Inflammatory macrophage treated with lipopolysaccharide for 1 hour (primary cell): ENCODE measurements at regions not wholly inside any gene's neighbourhood (a gene's known extent, or its start where the extent isn't known, plus 50 kb on each side); places are given as distances from the start of the nearest gene placed in this dataset.
"Not testable (repeated sequence)": the region's sequence is repeated elsewhere in the genome, so short reads cannot be mapped to it uniquely, and the experiment has no call there.

Experiments used
- DNase-seq, 2 donors: peaks; one replicate each; pipeline ENCODE4 v3.0.0-alpha.2; 2020 to 2022

DNA sequence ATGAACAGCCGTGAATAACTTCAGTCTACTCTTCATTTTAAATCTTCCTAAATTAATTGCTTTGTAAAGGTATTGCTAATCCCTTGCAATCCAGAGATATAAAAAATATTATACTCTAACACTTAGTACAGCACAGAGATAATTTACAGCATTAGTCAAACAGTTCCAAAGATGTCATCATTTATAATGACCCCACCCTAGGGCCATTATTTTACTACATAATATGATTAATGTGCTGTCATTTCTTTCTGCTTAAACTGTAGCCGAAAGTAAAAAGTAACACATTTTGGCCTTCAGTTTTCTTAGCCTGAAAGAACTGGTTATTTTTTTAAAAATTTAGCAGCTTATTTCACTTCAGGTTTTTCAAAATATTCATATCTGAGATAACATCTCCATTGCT, 256.3 kb upstream of the RFC3 start:
- no peak for DNase-seq

DNA sequence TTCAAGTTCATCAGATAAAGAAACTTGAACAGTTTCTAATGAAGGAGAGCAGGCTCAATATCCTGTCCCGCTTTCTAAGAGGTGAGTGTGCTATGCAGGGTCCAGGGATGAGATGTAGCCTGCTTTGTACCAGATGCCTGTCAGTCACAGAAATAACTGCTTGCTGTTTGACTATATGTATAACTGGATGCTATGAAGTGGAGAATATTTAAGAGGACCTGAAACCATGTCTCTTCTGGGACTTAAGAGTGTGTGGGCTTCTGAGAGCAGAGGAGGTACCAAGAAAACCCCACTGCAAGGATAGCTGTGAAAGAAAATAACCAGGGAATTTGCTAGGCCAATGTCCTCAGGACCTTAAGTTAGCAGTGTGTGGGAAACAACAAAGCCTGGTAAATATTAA, 246.3 kb upstream of the RFC3 start:
- DNase-seq = no peak

DNA sequence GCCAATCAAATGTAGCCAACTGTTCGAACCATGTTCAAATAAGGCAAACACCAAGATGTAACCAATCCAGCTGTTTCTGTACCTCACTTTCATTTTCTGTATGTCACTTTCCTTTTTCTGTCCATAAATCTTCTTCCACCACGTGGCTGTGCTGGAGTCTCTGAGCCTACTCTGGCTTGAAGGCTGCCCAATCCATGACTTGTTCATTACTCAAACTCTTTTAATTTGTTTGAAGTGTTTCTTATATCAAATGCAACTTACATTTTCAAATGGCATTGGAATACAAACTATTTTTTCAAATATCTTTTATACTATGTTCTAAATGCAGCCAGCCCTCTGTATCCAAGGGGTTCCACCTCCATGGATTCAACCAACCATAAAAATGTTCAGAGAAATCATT, 245.6 kb upstream of the RFC3 start:
- not testable (repeated sequence) for DNase-seq

DNA sequence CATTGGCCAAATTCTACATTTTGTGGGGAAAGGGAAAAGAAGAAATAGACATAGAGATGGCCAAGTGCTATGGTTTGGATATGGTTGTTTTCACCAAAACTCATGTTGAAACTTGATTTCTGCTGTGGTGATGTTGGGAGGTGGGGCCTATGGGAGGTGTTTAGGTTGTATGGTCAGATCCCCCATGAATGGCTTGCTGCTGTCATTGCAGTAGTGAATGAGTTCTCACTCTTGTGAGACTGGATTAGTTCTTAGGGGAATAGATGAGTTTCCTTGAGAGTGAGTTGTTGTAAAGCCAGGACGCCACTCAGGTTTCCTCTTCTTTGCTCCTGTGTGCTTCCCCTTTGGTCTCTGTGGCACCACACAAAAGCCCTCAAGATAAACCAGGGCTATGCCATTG, 242.6 kb upstream of the RFC3 start:
- DNase-seq = no peak

DNA sequence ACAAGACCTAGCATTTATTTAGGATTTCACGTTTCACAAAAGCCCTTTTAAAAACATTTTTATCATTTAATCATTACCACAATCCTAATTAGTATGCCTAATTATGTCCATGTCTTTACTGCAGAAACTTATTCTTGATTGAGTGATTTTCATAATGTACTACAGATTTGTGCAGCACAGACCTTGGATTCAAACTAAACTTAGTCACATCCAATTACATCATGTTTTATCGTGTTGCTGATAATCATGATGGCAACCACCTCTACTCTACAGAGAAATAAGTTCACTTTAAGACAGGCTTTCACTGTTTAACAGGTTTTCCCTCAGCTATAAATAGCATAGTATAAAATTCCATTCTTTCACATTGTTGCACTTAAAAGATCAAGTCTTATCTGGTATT, 240.9 kb upstream of the RFC3 start:
- no peak for DNase-seq

DNA sequence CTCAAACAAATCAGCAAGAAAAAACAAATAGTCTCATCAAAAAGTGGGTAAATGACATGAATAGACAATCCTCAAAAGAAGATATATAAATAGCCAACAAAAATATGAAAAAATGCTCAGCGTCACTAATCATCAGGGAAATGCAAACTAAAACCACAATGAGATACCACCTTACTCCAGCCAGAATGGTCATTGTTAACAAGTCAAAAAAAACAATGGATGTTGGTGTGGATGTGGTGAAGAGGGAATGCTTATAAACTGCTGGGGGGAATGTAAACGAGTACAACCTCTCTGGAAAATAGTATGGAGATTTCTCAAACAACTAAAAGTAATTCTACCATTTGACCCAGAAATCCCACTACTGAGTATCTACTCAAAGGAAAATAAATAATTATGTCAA, 239.2 kb upstream of the RFC3 start:
- no peak for DNase-seq

DNA sequence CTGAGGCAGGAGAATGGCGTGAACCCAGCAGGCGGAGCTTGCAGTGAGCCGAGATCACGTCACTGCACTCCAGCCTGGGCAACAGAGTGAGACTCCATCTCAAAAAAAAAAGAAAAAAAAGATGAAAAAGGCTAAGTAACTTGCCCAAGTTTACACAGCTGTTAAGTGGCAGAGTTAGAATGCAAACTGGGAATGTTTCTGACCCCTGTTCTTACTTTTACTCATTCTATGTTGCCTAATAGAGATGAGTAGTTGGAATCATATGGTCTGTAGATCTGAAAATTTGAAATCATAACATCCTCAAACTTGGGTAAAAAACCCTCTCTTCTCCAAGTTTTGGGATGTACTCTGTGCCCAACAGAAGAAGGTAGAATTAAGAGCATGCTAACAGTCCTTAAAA, 235.8 kb upstream of the RFC3 start:
- peak in 1 of 2 donors; percentile 16 for DNase-seq

DNA sequence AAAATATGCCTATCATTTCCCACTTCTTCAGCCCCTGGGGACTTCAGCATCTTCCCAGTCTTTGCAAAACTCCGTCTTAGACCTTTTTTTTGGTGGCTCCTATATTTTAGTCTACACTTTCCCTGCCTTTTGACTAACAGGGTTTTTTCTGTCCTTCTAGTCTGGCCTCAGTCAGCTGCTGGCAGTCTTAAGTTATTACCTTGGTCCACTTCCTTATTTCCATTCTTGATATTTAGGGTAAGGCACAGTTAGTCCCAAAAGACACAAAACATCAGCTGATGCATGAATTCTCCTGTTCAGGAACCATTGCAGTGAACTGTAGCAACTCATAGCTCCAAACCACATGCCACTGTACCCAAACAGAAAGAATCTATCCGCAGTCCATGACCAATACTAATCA, 234.6 kb upstream of the RFC3 start:
- DNase-seq = no peak

DNA sequence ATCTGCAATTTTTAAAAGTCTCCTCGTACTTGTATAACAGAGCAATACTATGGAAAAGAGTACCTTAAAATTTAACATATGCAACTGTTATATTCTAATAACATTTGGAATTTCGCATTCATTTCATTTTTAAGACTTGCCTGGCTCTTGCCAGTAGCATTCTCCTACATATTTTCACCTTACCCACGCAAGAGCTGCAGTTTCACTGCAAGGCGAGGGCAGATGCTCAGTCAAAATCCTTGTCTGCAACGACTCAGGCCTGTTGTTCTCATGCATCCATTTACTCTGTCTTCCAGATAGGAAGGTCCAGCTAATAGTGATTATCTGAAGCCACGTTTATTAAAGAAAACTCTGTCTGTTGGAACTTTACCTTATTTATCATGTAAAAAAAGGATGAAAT, 227.0 kb upstream of the RFC3 start:
- no peak for DNase-seq

DNA sequence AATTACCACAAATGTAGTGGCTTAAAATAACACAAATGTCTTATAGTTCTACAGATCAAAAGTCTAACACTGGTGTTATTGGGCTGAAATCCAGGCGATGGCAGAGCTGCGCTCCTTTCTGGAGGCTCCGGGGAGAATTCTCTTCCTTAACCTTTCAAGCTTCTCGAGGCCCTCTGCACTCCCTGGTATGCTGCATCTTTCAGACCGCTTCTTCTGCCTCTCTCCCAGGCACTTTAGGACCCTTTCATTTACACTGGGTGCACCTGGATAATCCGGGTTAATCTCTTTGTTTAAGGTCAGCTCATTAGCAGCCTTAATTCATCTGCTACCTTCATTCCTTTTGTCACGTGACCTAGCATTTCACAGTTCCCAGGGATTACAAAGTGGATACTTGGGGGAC, 211.3 kb upstream of the RFC3 start:
- DNase-seq = no peak

DNA sequence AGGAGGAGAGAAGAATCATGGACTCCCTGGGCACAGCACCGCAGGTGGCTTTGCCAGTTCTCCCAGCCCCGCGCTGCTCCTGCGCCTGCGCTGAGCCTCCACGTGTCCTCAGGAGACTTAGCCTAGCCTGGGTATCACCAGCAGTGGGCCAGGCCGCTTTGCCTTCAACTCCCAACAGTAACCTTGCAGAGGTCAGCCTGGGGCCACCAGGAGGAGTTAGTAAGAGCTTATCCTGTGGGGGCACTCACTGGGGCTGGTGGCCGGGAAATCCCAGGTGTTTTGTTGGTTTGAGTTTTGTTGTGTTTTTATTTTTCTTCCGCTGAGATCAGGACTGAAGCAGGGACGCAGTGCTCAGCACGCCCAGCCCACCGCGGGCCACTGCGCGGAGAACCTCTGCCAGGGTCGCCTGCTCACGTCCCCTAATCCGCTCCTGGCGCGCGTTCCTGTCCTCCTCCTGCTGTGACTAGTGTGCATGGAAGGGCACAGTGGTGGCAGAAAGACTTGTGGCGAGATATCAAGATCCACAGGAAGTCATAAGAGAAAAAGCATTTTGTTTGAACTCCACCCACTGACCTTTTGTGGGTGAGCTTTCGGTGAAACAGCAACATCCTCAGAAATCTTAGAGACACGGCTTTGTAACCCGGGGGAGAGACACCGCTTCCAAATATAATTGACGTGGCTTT, 207.4 kb upstream of the RFC3 start:
- no peak for DNase-seq

DNA sequence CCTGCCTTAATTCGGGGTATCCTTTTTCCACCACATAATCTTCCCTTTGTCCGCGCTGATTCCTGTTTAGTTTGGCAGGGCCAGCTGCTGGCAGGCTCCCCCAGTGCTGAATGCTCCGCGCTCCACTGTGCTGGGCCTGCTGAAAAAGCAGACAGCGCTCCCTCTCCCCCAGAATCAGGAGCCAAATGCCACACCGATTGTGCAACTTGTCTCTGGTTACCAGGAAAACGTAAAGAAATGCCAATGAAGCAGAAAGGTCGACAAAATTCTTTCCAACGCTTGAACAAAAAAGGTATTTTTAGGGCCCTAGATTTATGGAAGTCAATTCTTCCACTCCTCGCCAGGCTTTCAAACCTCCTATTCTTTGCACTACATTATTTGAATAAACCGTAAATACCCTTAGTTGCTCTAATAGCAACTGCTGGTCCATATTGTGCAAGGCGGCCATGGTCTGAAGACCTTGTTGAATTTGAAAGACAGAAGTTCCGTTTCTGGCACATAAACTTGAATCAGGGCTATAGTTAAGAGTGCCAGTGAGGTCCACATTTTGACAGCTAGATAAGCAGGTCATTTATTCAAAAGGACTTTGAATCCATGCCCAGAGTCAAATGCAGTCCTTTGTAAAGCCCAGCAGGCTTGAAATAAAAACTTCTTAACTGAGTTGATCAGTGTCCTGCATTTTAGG, 206.7 kb upstream of the RFC3 start:
- no peak for DNase-seq

DNA sequence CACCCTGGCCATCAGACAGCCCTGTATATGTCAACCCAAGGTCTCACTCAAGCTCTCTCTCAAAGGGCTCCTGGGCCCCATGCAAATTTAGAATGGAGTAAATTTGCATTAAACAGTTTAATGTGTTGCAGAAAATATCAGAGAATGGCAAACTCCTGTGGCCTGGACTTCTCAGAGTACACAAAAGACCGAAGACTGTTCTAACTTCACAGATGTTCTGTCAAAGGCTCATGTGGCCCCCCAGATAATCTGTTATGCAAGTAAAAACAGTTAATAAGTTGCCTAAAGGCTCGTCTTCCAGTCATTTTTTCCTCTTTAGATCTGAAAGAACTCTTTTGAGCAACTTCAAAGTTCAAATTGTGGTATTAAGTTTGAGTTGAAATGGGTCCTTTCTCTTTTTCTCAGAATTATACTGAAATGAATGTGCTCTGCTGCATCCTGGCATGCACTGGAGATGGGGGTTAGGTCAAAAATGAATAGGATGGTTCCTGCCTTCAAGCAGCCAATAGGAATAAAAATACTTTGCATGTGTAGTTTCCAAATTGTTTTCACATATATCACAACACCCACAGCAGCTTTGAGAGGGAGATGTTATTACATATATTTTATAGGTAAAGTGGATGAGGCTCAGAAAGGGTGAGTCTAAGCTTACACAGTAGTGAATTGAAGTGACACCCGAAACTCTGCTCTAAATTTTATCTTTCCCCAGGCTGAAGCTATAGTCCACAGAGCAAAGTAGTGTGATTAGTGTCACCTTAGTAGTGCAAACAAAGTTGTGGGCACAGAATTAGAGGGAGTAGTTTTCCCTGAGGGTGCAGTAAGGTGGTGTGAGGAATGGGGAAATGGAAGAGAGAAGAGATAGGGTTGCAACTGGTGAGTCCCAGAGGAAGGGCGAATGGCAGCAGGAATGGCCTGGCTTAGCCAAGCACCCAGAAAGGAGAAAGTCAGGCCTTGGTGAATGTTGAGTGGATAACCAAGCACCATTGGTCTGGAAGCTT, 205.0 kb upstream of the RFC3 start:
- no peak for DNase-seq

DNA sequence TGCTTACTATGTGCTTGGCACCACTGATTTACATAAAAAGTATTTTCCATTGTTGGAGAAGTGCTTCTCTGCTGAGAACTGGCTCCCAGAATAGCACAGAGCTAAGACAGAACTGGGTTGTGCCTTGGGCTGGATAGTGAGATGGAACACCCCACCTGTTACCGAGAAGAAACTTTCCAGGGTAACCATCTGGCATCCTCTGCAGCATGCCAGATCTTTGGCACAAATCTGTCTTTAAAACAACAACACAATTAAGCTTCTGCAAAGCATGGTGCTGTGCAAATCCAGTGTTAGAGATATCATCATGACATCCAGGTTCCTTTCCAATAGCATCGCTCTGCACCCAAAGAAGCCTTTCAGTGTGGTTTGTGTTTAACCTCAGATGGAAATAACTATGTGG, 202.5 kb upstream of the RFC3 start:
- DNase-seq = no peak

DNA sequence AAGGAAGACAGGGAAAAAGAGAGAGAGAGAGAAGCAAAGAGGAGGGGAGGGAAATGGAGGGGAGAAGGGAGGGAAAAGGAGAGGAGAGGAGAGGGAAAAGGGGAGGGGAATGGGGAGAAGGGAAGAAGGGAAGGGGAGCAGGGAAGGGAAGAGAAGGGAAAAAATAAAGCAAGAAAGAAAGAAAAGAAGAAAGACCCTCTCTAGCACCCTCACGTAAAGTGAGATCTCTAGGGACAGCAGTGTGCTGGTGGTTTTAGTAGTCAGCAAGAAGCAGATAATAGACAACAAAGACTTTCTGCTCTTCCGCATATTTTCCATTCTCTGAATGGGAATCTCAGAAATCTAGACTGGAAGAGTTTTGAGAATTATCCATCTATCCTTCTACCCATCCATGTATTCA, 201.8 kb upstream of the RFC3 start:
- no peak for DNase-seq

DNA sequence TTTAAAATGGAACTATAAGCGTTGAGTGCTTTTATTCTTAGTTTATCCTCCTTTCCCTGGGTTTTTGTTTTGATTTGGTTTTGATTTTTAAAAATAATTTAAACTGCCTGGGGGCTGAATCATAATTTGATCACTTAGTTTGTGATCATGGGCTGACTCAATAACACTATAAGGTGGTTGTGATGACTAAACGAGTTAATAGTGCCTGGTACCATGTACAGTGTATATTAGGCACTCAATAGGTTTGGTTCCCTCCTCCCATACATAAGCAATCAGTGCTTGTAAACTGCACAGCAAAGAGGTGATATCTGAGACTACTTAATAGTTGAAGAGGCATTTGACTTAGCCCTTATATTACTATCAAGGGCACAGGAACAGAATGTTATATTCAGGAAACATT, 200.9 kb upstream of the RFC3 start:
- DNase-seq = no peak

DNA sequence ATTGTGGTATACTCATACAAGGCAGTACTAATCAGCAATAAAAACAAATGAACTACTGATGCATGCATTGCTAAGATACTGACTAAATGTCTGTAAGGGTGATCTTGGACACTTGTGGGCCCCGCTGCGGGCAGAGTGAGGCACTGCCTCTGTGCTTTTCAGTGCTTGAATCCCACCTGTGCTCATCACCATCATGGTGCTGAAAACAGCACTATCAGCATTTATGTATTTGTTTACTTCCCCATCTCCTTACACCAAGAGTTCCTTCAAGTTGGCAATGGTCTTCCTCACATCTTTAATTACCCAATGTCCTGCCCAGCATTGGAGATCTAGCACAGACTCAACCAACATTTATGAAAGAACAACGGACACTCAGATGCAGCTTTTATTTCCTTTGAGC, 193.7 kb upstream of the RFC3 start:
- DNase-seq = no peak

DNA sequence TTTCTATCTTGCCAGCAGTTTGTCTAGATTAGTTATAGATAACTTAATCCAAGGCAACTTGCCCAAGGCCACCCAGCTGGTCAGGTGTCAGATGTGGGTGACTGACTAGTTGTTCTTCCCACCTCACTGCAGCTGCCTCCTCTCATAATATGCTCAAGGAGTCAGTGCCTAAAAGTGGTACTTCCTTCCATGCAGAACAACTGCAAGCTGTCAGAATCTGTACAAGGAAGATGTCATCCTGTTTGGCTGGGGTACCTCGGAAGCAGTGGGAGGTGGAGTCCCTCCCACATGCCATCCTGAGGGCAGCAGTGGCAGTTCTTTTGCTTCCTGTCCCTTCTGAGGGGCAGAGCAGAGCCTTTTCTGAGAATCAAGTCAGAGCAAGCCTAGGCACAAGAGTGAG, 193.2 kb upstream of the RFC3 start:
- no peak for DNase-seq

DNA sequence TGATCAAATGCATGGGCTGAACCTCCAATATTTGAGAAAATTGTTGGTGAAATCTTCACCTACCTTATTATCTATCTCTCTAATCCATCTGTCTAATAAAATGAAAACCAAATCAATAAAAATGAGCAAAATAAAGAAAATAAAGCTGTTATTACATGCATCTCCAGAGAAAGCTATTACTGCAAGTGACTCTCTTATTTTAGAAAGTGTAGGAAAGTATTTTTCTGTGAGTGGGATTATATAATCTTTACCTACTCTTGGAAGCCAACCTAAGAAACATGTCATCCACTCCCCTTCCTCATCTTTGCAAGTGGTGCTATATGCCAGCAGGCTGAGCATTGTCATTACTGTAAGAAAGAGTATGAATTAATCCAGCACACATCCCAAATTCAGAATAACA, 191.5 kb upstream of the RFC3 start:
- no peak for DNase-seq

DNA sequence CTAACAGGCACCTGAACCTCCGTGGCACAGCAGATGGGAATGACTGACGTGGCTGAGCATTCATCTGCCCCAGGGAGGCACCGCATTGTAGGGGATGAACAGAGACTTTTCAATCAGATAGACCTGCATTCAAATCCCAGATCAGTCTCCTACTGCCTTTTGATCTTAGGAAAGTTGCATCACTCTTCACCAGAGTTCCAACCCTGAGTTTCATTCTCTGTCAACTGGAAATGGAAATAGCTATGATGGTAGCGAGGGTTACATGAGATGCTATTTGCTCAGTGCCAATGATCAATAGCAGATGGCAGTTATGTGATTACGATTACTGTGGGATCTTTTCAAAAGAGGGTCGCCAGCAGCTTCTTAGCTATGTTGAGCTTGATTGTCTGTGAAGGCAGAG, 189.3 kb upstream of the RFC3 start:
- no peak for DNase-seq

DNA sequence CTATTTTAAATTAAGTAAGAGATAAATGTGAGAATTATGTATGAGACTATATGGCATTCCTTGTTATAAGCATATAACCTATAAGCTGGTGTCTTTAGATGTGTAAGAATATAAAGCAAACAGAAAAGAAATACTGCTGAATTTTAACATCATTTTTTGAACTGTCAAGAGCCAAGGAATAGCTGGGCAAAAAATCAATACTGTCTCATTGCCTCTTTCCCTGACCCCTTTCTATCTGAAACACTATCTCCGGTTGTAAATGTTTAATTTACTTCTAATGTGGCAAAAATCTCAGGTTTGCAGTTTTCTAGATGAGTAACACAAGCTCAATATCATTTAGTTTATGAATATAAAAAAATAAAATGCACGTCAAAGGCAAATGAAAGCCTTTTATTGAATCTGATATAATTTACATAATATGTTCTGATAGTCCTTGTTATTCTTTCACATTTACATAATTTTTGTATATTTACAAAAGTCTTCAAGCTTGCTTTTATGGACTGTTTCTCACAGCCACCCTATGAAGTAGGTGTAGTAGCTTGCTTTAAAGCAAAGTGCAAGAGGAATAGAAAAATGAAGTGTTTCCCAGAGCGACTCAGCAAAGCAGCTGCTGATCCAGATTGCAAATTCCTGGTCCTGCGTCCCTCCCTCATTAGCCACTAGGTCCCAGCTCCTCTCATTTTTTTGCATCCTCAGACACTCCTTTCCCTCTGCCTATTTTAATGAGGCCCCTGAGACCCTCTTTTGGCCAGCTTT, 188.2 kb upstream of the RFC3 start:
- no peak for DNase-seq

DNA sequence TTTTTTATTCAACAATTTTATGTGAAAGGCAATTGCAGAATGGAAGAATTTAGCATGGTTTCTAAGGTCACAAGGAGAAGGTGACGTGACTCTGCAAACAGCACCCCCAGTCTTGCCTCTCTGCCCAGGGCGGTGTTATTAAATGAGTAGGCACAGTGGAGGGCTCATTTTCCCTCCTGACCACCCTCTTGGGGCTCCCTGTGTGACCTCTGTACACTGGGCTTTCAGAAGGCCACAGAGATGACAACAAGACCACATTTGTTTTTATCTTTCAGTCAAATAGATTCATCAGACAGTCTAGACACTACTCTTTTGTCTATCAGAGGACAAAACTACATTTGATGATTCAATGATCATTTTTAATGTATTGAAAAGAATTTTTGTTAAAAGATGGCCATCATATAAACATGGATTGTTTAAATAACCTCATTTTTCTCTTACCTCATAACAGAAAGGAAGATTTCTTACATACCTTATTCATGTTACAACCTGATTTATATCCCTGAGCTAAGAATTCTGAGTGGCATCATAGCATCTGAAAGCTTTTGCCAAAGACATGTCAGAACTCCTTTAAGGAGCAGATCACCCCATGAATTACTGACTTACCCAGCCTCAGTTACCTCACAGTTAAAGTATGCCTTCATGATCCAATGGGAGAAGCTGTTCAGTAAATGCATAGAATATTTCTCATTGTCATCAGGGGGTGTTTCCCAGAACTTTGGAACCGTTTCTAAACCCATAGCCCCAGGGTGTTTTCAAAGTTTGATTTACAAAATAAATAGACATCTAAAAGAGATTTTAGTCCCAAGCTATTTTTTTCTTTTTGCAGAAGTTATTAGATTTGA, 184.0 kb upstream of the RFC3 start:
- DNase-seq = no peak
